HepG2 (cell line): ENCODE measurements at regions not wholly inside any gene's neighbourhood (a gene's known extent, or its start where the extent isn't known, plus 50 kb on each side); places are given as distances from the start of the nearest gene placed in this dataset.

ENCODE experiments used
- ATAC-seq: fragments of 200-7000 bp; cut with Tn5 transposase; 3 replicates; pipeline ENCODE4 v1.9.1; 2020; ENCODE audit warnings: mild to moderate bottlenecking, moderate library complexity
- BruUV-seq: library from RNA; stranded (reverse); fragments of 400-500 nt; replicated peaks from 2 replicates; lab custom pipeline; 2021; lab: Mats Ljungman, UMichigan
- CTCF ChIA-PET: fragments of 300-600 bp; formaldehyde crosslinking; extraction: SDS; loops from one replicate; lab custom pipeline; 2021; ENCODE audit warnings: low total read pairs, inconsistent platforms, low intra/inter-chr PET ratio; lab: Yijun Ruan, JAX
- POLR2A ChIA-PET: fragments of 350-600 bp; sonication (Branson Sonifier 250); formaldehyde crosslinking; loops from one replicate; lab custom pipeline; 2020; ENCODE audit warnings: antibody characterized with exemption, inconsistent platforms; lab: Yijun Ruan, JAX
- DNase-seq: peaks from one replicate; pipeline ENCODE4 v3.0.0-alpha.2; 2015; ENCODE audit warnings: low spot score
- FAIRE-seq: peaks from 3 replicates; lab custom pipeline; 2011; peaks lifted over from hg19 to GRCh38; lab: Jason Lieb, UNC
- H2AFZ ChIP-seq: one replicate; pipeline ENCODE4 v1.6.1; 2011; ENCODE audit warnings: low read length, inconsistent platforms
- H3K27ac ChIP-seq: fragments of 300-600 bp; 3 replicates; pipeline ENCODE4 v1.8.0; 2011; ENCODE audit warnings: mixed run types, mild to moderate bottlenecking, mixed read lengths, low read length, inconsistent platforms; ENCODE audit not compliant: insufficient read depth; ENCODE audit errors: extremely low read length
- H3K27me3 ChIP-seq, 2 experiments: fragments of 200-600 bp in 1 of 2; 2 replicates in 1 of 2; 3 replicates in 1 of 2; pipeline versions ENCODE4 v1.6.0 to v1.8.0; 2011; ENCODE audit warnings: low read length in 2 of 2, mild to moderate bottlenecking in 2 of 2, moderate library complexity in 2 of 2, inconsistent platforms in 1 of 2; ENCODE audit not compliant: insufficient read depth in 2 of 2, control insufficient read depth in 1 of 2
- H3K36me3 ChIP-seq, 2 experiments: fragments of 200-600 bp in 1 of 2; replicated peaks in 1 of 2; 2 replicates in 1 of 2; 3 replicates in 1 of 2; pipeline versions ENCODE4 v1.5.1 to v1.8.0; 2011; ENCODE audit warnings: low read length in 2 of 2, inconsistent platforms in 1 of 2; ENCODE audit not compliant: insufficient read depth in 2 of 2, control insufficient read depth in 1 of 2
- H3K4me1 ChIP-seq: 2 replicates; pipeline ENCODE4 v1.5.1; 2012; ENCODE audit warnings: low read length, inconsistent platforms; ENCODE audit not compliant: insufficient read depth
- H3K4me2 ChIP-seq: 2 replicates; pipeline ENCODE4 v1.6.0; 2011; ENCODE audit warnings: low read depth, low read length, inconsistent platforms
- H3K4me3 ChIP-seq, 3 experiments: fragments of 200-600 bp in 1 of 3; sonication (generic), shearing (Covaris generic) in 1 of 3; replicated peaks in 1 of 3; 2 replicates each; pipeline ENCODE4 v1.5.1; 2011 to 2016; ENCODE audit warnings: low read length in 3 of 3, inconsistent platforms in 2 of 3, low read depth in 2 of 3, mild to moderate bottlenecking in 2 of 3, control low read depth in 1 of 3, mixed read lengths in 1 of 3; ENCODE audit not compliant: insufficient read depth in 1 of 3
- H3K79me2 ChIP-seq: one replicate; pipeline ENCODE4 v1.6.1; 2011; ENCODE audit warnings: low read length, inconsistent platforms; ENCODE audit not compliant: insufficient read depth
- H3K9ac ChIP-seq: 2 replicates; pipeline ENCODE4 v1.6.0; 2011; ENCODE audit warnings: mild to moderate bottlenecking, low read depth, low read length, inconsistent platforms; ENCODE audit not compliant: insufficient read depth
- H3K9me3 ChIP-seq: 2 replicates; pipeline ENCODE4 v1.5.1; 2012; ENCODE audit warnings: mild to moderate bottlenecking, low read length
- H4K20me1 ChIP-seq: 2 replicates; pipeline ENCODE4 v1.6.0; 2011; ENCODE audit warnings: inconsistent platforms, mild to moderate bottlenecking, low read length, moderate library complexity; ENCODE audit not compliant: insufficient read depth
- MIER3 ChIP-seq: IDR thresholded peaks from 2 replicates; pipeline ENCODE4 v1.6.1; 2016; ENCODE audit warnings: missing compliant biosample characterization, borderline replicate concordance
- RARA ChIP-seq: IDR thresholded peaks from 2 replicates; pipeline ENCODE4 v1.6.1; 2016; ENCODE audit warnings: missing genetic modification reagents, missing compliant biosample characterization
- RNF2 ChIP-seq: fragments of 450-650 bp; conservative IDR thresholded peaks from 2 replicates; pipeline ENCODE4 v1.6.1; 2016; ENCODE audit warnings: low read depth
- SIN3A ChIP-seq: IDR thresholded peaks from 2 replicates; pipeline ENCODE4 v1.6.1; 2011; ENCODE audit warnings: low read depth, mild to moderate bottlenecking, control low read depth, low read length, borderline replicate concordance
- ZKSCAN8 ChIP-seq: IDR thresholded peaks from 2 replicates; pipeline ENCODE4 v1.6.1; 2016; ENCODE audit warnings: borderline replicate concordance, missing genetic modification reagents, missing compliant biosample characterization
- ZNF275 ChIP-seq: sonication (generic); formaldehyde crosslinking; IDR thresholded peaks from 2 replicates; pipeline ENCODE4 v1.8.0; 2022; ENCODE audit warnings: missing genetic modification reagents, mild to moderate bottlenecking, inconsistent platforms, borderline replicate concordance
- ZNF3 ChIP-seq: IDR thresholded peaks from 2 replicates; pipeline ENCODE4 v1.7.0; 2017; ENCODE audit warnings: inconsistent platforms
- ZNF777 ChIP-seq: sonication (generic); formaldehyde crosslinking; IDR thresholded peaks from 2 replicates; pipeline ENCODE4 v1.4.0; 2020; ENCODE audit warnings: missing genetic modification reagents
- ZNF781 ChIP-seq: sonication (generic); formaldehyde crosslinking; IDR thresholded peaks from 2 replicates; pipeline ENCODE4 v1.5.1; 2020; ENCODE audit warnings: borderline replicate concordance, mild to moderate bottlenecking, missing genetic modification reagents; ENCODE audit errors: not compliant biosample characterization
- WGBS: methylation state at CpG from one replicate; pipeline ENCODE4 v1.1.6; 2017; ENCODE audit warnings: low lambda C conversion rate; 5-methylcytosine and 5-hydroxymethylcytosine counted together
- in situ Hi-C: cut with HindIII; loops from 2 replicates; pipeline ENCODE4 v1.10.0; 2017; ENCODE audit warnings: low pct_unique_long_range_greater_than_20kb; ENCODE audit not compliant: extremely low pct_ligation_motif_present
- intact Hi-C: fragments of 100-400 bp; cut with micrococcal nuclease; formaldehyde crosslinking; loops from one replicate; pipeline ENCODE4 v1.10.0; 2022; ENCODE audit not compliant: unreplicated experiment

- TF ChIP-seq ZKSCAN8 (CRISPR knock-in tag), result no peak
- TF ChIP-seq ZNF3, result no peak
- TF ChIP-seq SIN3A, result no peak
- no peak for TF ChIP-seq ZNF275 (CRISPR knock-in tag)
Observed at GRCh38 chr7:26989897-26990670, 105.7 kb downstream of the HOXA1 start (continued).

GRCh38 chr7:26988836-26989374 lies 106.9 kb downstream of the HOXA1 start:
- in situ Hi-C loops (no loop called here), intact Hi-C loops (no loop called here)
- Histone ChIP-seq H3K79me2 (no peaks in the 10 kb centered on the region), H4K20me1 (no peaks in the 10 kb centered on the region), H3K4me2 (no peak overlapping the region), H3K9me3 (no peaks in the 10 kb centered on the region), H3K36me3 (no peaks in the 10 kb centered on the region), H3K4me3 (no peak overlapping the region), H3K27me3 (no peaks in the 10 kb centered on the region), H3K27ac (no peak overlapping the region), H3K9ac (no peak overlapping the region), H2AFZ (no peak overlapping the region), H3K4me1 (peaks cover 8% of the 10 kb centered on the region)
- FAIRE-seq (no peak), DNase-seq (no peak), ATAC-seq (no peak)
- POLR2A ChIA-PET, result no interaction called here
- no peak for TF ChIP-seq ZNF777
- no peak for TF ChIP-seq ZNF781 (CRISPR knock-in tag)
- TF ChIP-seq MIER3 (CRISPR knock-in tag), result no peak
- TF ChIP-seq RNF2, result no peak
- no peak for TF ChIP-seq RARA (CRISPR knock-in tag)
- CTCF ChIA-PET, result no interaction called here
- WGBS, result 48% methylated on average over 9 of the region's 9 CpGs
- BruUV-seq, result no TSS peak
